Activated CD4-positive, alpha-beta T cell treated with anti-CD3 and anti-CD28 coated beads for 24 hours (primary cell): ENCODE measurements at regions not wholly inside any gene's neighbourhood (a gene's known extent, or its start where the extent isn't known, plus 50 kb on each side); places are given as distances from the start of the nearest gene placed in this dataset.
"Not testable (repeated sequence)": the region's sequence is repeated elsewhere in the genome, so short reads cannot be mapped to it uniquely, and the experiment has no call there.

ENCODE experiments used
- DNase-seq, 2 donors: peaks; one replicate each; pipeline ENCODE4 v3.0.0-alpha.2; 2020; ENCODE audit warnings: low read depth in 2 of 2

GRCh38 chr7:120070201-120070600 is 202.8 kb upstream of the KCND2 start:
- DNase-seq = no peak

DNA sequence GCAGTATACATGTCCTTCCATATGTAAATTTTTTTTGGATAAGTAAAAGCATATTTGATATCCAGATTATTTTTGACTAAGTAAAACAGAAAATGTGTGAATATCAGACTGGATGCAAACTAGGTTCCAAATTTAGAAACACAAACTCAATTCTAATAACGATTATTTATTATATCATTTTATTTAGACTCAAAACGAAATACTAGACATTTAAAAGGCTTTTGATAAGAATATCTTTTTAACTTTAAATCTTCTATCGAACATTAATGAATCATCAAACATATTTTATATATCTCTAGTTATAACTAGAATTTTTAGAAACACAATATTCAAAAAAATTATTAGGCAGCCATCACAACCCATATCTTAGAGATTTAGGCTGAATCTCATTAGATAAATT is 195.2 kb upstream of the KCND2 start:
- no peak for DNase-seq

DNA sequence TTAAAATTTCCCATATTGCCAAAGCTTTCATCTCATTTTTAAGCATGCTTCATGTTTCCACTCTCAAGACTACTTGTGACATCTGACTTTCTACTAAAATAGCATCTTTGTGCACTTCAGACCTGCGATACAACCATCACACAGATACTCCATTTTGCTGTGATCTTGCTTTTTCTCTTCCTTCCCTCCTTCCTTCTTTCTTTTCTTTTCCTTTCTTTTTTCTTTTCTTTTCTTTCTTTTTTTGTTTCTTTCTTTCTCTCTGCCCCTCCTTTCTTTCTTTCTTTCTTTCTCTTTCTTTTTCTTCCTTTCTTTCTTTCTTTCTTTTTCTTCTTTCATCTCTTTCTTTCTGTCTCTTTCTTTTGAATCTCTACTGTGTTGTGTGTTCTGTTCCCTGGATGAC is 194.0 kb upstream of the KCND2 start:
- no peak for DNase-seq

GRCh38 chr7:120079704-120080103 is 193.3 kb upstream of the KCND2 start:
- no peak for DNase-seq

GRCh38 chr7:120086468-120086867 is 186.5 kb upstream of the KCND2 start:
- not testable (repeated sequence) for DNase-seq

DNA sequence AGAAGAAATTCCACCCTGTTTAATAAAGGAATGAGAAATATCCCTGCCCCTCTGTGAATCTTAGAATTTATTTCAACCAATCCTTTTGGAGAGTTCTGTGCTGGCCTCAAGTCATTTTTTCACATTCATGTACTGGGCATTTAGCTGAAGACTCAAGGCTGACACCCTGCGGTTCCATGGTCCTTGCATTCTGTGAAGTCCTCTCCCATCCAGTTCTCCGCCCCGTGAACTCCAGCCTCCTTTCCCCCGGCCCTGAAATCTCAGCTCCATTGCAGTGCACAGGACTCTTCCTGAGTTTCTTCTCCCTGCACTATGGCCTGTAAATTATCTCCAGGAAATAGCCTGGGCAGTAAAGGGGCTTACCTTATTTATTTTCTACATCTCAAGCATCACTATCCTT is 183.0 kb upstream of the KCND2 start:
- DNase-seq = no peak

- DNase-seq = no peak
These were observed 181.2 kb upstream of the KCND2 start for GRCh38 chr7:120091807-120092206.

GRCh38 chr7:120097020-120097419 is 176.0 kb upstream of the KCND2 start:
- no peak for DNase-seq

DNA sequence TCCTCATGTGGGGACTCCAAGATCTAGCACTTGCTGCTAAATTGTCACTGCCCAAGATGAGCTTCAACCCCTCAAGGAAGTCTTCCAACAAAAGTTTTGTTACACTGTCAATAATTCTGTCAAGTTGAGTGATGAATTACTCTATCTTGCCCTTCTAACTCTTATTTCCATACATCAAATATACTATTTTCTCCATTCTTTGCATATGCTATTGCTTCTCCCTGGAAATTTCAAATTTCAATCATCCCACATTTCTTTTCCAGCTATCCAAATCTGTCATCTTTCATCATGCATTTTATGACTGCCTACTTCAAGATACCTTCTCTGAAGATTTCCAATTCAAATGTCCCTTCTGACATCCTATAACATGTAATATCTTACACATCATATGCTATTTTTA is 175.2 kb upstream of the KCND2 start:
- no peak for DNase-seq

DNA sequence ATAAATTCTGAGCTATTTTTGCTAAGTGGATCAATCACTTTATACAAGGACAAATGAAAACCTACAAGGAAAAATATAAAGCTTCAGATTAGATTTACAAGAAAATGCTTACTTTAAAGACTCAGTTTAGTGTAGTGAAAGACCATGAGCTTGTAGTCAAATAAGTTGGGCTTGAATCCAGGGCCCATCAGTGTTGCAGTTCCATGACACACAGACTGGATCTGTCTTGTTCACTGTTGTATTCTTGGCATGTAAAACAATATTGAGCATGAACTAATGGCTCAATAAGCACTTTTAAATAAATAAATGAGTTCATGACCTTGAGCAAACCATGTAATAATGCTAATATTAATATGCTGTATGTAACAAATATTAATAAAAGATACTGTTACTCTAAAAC is 164.6 kb upstream of the KCND2 start:
- DNase-seq = no peak

DNA sequence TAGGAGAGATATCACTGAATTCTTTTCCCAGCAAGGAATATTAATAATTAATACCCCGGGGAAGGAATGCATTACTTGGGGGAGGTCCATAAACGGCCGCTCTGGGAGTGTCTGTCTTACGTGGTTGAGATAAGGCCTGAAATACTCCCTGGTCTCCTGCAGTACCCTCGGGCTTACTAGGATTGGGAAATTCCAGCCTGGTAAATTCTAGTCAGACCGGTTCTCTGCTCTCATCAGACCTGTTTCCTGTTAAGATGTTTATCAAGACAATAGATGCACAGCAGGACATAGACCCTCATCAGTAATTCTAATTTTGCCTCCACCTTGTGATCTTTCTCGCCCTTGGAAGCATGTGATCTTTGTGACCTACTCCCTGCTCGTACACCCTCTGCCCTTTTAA is 162.8 kb upstream of the KCND2 start:
- no peak for DNase-seq

DNA sequence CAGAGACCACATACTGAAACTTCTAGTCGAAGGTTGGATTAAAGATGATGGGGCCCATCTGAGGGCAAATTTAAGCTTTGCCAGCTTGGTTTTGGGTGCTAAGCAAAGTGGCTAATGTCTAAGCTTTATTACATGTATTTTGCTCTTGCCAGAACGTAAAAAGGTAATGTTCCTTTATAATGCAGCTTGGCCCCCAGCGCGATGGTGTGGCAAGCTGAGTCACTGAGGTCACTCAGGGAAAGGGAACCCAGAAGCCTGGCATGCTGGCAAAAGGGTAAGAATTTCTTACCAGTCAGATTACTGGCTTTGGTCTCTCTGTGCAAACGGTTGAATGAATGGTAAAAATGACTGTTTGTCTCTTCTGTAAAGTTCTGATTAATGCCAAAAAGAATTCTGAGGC is 158.3 kb upstream of the KCND2 start:
- DNase-seq = no peak

DNA sequence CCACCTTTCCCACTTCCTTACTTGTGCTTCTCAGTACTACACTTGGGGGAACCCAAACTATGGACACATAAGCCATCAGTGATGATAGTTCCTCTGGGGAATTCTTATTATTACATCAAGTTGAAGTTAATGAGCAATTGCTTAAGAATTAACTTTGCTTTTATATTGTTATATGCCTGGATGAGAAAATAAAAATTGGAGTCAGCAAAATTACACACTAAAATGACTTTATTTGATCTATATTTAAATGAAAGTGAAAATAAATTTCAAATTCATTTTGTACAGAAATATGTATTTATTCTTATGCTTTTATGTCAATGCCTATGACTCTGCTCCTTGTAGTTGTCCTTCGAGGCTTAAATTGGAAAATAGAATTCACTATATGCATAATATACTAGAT is 149.4 kb upstream of the KCND2 start:
- DNase-seq = no peak

- DNase-seq = no peak
These were observed 141.7 kb upstream of the KCND2 start for GRCh38 chr7:120131096-120131839.

GRCh38 chr7:120138497-120138896 is 134.5 kb upstream of the KCND2 start:
- DNase-seq = no peak

- no peak for DNase-seq
These were observed 116.5 kb upstream of the KCND2 start for GRCh38 chr7:120156476-120156875.

- DNase-seq = no peak
These were observed 112.8 kb upstream of the KCND2 start for GRCh38 chr7:120160166-120160565.

DNA sequence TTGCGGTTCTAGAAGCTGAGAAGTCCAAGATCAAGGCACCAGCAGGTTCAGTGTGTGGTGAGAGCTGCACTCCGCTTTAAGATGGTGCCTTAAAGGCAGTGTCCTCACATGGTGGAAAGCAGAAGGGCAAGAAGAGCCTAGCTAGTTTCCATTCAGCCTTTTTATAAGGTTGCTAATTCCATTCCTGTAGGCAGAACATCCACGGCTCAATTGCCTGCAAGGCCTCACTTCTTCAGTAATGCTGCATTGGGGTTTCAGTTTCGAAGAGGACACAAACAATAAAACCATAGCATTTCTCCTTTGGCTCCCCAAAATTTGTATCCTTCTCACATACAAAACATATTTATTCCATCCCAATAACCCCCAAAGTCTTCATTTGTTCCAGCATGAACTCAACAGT is 109.5 kb upstream of the KCND2 start:
- no peak for DNase-seq

- no peak for DNase-seq
These were observed 107.7 kb upstream of the KCND2 start for GRCh38 chr7:120165227-120165626.

- no peak for DNase-seq
These were observed 104.9 kb upstream of the KCND2 start for GRCh38 chr7:120168066-120168465.

DNA sequence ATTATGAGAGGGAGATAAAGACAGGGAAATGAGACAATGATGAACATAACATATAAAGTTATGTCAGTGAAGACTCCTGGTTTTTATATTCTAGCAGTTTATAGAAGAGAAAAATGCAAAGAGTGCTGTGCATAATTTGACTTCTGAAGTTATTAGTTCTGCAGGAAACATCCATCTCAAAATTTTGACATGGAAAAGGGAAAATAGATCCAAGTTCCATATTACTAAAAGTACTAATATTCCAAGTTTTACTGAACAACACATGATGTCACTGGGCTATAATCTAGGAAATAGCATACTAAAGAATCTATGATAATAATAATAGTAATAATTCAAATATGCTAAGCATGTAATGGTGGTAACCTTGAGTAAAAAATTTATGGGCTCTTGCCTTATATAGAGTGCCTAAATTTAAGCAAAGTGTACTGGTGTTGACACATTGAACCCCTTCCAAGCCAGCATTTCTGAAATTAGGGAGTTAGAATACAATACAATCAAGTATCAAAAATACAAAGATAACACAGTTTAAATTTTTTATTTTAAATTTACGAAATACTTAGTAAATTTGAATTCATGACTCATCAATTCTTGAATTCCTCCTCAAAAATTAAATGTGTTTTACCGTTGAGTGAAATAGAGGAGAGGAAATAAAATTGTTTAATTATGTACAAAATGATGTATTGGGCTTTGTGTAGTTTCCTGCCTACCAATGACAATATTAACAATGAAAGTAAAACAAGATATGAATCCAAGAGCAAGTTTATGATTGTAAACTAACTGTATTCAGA is 102.8 kb upstream of the KCND2 start:
- no peak for DNase-seq

- DNase-seq = no peak
These were observed 102.1 kb upstream of the KCND2 start for GRCh38 chr7:120170834-120171233.

GRCh38 chr7:120171406-120171805 is 101.6 kb upstream of the KCND2 start:
- DNase-seq = no peak
